ENCODE measurements at regions not wholly inside any gene's neighbourhood (a gene's known extent, or its start where the extent isn't known, plus 50 kb on each side); places are given as distances from the start of the nearest gene placed in this dataset.

- TF ChIP-seq, protein P1, sequence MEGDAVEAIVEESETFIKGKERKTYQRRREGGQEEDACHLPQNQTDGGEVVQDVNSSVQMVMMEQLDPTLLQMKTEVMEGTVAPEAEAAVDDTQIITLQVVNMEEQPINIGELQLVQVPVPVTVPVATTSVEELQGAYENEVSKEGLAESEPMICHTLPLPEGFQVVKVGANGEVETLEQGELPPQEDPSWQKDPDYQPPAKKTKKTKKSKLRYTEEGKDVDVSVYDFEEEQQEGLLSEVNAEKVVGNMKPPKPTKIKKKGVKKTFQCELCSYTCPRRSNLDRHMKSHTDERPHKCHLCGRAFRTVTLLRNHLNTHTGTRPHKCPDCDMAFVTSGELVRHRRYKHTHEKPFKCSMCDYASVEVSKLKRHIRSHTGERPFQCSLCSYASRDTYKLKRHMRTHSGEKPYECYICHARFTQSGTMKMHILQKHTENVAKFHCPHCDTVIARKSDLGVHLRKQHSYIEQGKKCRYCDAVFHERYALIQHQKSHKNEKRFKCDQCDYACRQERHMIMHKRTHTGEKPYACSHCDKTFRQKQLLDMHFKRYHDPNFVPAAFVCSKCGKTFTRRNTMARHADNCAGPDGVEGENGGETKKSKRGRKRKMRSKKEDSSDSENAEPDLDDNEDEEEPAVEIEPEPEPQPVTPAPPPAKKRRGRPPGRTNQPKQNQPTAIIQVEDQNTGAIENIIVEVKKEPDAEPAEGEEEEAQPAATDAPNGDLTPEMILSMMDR (IDR thresholded peaks at IDR 0.05): no peak
- TF ChIP-seq ZNF671 (CRISPR knock-in tag; IDR thresholded peaks at IDR 0.05) (no peak), MAX (CRISPR knock-in tag; IDR thresholded peaks at IDR 0.05) (no peak), CREB1 (CRISPR knock-in tag; IDR thresholded peaks at IDR 0.05) (no peak), ZNF317 (CRISPR knock-in tag; IDR thresholded peaks at IDR 0.05; ENCODE audit: borderline replicate concordance, low read depth) (no peak), ELF4 (CRISPR knock-in tag; IDR thresholded peaks at IDR 0.05; ENCODE audit: low read depth) (no peak), IRF2 (CRISPR knock-in tag; IDR thresholded peaks at IDR 0.05; ENCODE audit: borderline replicate concordance, low read depth) (no peak)
- TF ChIP-seq, protein P2, sequence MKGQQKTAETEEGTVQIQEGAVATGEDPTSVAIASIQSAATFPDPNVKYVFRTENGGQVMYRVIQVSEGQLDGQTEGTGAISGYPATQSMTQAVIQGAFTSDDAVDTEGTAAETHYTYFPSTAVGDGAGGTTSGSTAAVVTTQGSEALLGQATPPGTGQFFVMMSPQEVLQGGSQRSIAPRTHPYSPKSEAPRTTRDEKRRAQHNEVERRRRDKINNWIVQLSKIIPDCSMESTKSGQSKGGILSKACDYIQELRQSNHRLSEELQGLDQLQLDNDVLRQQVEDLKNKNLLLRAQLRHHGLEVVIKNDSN (CRISPR knock-in tag; IDR thresholded peaks at IDR 0.05): no peak
Measured at GRCh38 chr4:11535333-11535732, 106.6 kb upstream of the HS3ST1 start.
